DND-41 (cell line): ENCODE measurements at regions not wholly inside any gene's neighbourhood (a gene's known extent, or its start where the extent isn't known, plus 50 kb on each side); places are given as distances from the start of the nearest gene placed in this dataset.

ENCODE experiments used
- EZH2 ChIP-seq: IDR thresholded peaks from 3 replicates; pipeline ENCODE4 v1.6.1; 2012; ENCODE audit warnings: borderline replicate concordance, low read depth, mild to moderate bottlenecking, moderate library complexity, low read length, inconsistent platforms; ENCODE audit not compliant: severe bottlenecking
- TF ChIP-seq, protein P1 (sequence below): IDR thresholded peaks from 2 replicates; pipeline ENCODE4 v1.5.1; 2012; ENCODE audit warnings: borderline replicate concordance, low read length, moderate library complexity, mild to moderate bottlenecking; ENCODE audit not compliant: poor library complexity, severe bottlenecking; ENCODE audit errors: extremely low read depth

DNA sequence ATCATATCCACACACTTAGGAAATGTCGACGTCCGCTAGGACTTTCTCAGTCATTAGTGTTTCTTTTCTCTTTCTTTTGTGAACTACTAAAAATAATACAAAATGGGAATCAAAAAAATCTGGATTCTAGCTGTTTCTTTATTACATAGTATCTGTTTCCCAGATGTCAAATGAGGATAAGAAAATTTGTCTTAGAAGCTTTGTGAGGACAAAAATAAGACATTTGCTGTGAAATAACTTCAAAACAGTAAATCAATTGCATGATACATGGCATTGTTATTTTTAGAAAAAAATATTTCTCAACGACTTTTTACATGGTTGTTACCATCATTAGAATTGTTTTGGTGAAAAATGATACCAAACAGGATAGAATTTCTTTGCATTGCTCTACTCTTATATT is 71.4 kb upstream of the IFNG-AS1 start:
- TF ChIP-seq, protein P1, sequence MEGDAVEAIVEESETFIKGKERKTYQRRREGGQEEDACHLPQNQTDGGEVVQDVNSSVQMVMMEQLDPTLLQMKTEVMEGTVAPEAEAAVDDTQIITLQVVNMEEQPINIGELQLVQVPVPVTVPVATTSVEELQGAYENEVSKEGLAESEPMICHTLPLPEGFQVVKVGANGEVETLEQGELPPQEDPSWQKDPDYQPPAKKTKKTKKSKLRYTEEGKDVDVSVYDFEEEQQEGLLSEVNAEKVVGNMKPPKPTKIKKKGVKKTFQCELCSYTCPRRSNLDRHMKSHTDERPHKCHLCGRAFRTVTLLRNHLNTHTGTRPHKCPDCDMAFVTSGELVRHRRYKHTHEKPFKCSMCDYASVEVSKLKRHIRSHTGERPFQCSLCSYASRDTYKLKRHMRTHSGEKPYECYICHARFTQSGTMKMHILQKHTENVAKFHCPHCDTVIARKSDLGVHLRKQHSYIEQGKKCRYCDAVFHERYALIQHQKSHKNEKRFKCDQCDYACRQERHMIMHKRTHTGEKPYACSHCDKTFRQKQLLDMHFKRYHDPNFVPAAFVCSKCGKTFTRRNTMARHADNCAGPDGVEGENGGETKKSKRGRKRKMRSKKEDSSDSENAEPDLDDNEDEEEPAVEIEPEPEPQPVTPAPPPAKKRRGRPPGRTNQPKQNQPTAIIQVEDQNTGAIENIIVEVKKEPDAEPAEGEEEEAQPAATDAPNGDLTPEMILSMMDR = no peak
- no peak for TF ChIP-seq EZH2
